ENCODE measurements at regions not wholly inside any gene's neighbourhood (a gene's known extent, or its start where the extent isn't known, plus 50 kb on each side); places are given as distances from the start of the nearest gene placed in this dataset.

GRCh38 chr10:121405953-121406352 lies 192.3 kb downstream of the FGFR2 start:
- Histone ChIP-seq H3K9me2 (ENCODE audit: low read depth, low read length) (no peaks in the 10 kb centered on the region), H3K36me3 (ENCODE audit: insufficient read depth, low read length) (no peaks in the 10 kb centered on the region), H3F3A (ENCODE audit: insufficient read depth, low read length) (no peaks in the 10 kb centered on the region), H3K4me2 (ENCODE audit: low read length) (no peak overlapping the region), H4K20me1 (ENCODE audit: insufficient read depth, low read length) (no peaks in the 10 kb centered on the region), H2AFZ (ENCODE audit: low read length) (no peak overlapping the region), H3K9me3 (ENCODE audit: low read length) (no peaks in the 10 kb centered on the region), H3K4me1 (ENCODE audit: insufficient read depth, low read length, severe bottlenecking) (no peaks in the 10 kb centered on the region), H3K4me3 (ENCODE audit: low read depth, low read length, poor library complexity, severe bottlenecking) (no peak overlapping the region), H3K27me3 (ENCODE audit: insufficient read depth, low read length) (no peaks in the 10 kb centered on the region), H3K9ac (ENCODE audit: low read length) (no peak overlapping the region), H3K79me2 (ENCODE audit: insufficient read depth, low read length) (no peaks in the 10 kb centered on the region), H3K27ac (ENCODE audit: low read depth, low read length, poor library complexity, severe bottlenecking) (no peak overlapping the region)
- TF ChIP-seq CTCF (IDR thresholded peaks at IDR 0.05; ENCODE audit: low read length) (no peak), EZH2 (IDR thresholded peaks at IDR 0.05; ENCODE audit: borderline replicate concordance, low read length) (no peak)

- Histone ChIP-seq H3K9me2 (ENCODE audit: low read depth, low read length) (no peaks in the 10 kb centered on the region), H3K36me3 (ENCODE audit: insufficient read depth, low read length) (no peaks in the 10 kb centered on the region), H2AFZ (ENCODE audit: low read length) (no peak overlapping the region), H3K27me3 (ENCODE audit: insufficient read depth, low read length) (no peaks in the 10 kb centered on the region), H3K4me1 (ENCODE audit: insufficient read depth, low read length, severe bottlenecking) (no peaks in the 10 kb centered on the region), H3K27ac (ENCODE audit: low read depth, low read length, poor library complexity, severe bottlenecking) (no peak overlapping the region), H3K9me3 (ENCODE audit: low read length) (no peaks in the 10 kb centered on the region), H3F3A (ENCODE audit: insufficient read depth, low read length) (no peaks in the 10 kb centered on the region), H3K4me3 (ENCODE audit: low read depth, low read length, poor library complexity, severe bottlenecking) (no peak overlapping the region), H3K9ac (ENCODE audit: low read length) (no peak overlapping the region), H3K79me2 (ENCODE audit: insufficient read depth, low read length) (no peaks in the 10 kb centered on the region), H4K20me1 (ENCODE audit: insufficient read depth, low read length) (no peaks in the 10 kb centered on the region), H3K4me2 (ENCODE audit: low read length) (no peak overlapping the region)
- TF ChIP-seq EZH2 (IDR thresholded peaks at IDR 0.05; ENCODE audit: borderline replicate concordance, low read length) = no peak
- TF ChIP-seq CTCF (IDR thresholded peaks at IDR 0.05; ENCODE audit: low read length) = no peak
Measured at GRCh38 chr10:121406823-121407545, 191.3 kb downstream of the FGFR2 start.

- H3K79me2 ChIP-seq (ENCODE audit: insufficient read depth, low read length) = no peaks in the 10 kb centered on the region
- H3K9me2 ChIP-seq (ENCODE audit: low read depth, low read length) = no peaks in the 10 kb centered on the region
- H2AFZ ChIP-seq (ENCODE audit: low read length) = no peak overlapping the region
- no peaks in the 10 kb centered on the region for H3K4me1 ChIP-seq (ENCODE audit: insufficient read depth, low read length, severe bottlenecking)
- no peak overlapping the region for H3K27ac ChIP-seq (ENCODE audit: low read depth, low read length, poor library complexity, severe bottlenecking)
- H3K36me3 ChIP-seq (ENCODE audit: insufficient read depth, low read length) = no peaks in the 10 kb centered on the region
- no peak overlapping the region for H3K9ac ChIP-seq (ENCODE audit: low read length)
- no peaks in the 10 kb centered on the region for H3K9me3 ChIP-seq (ENCODE audit: low read length)
- no peak overlapping the region for H3K4me3 ChIP-seq (ENCODE audit: low read depth, low read length, poor library complexity, severe bottlenecking)
- H3K27me3 ChIP-seq (ENCODE audit: insufficient read depth, low read length) = no peaks in the 10 kb centered on the region
- no peaks in the 10 kb centered on the region for H4K20me1 ChIP-seq (ENCODE audit: insufficient read depth, low read length)
- no peak overlapping the region for H3K4me2 ChIP-seq (ENCODE audit: low read length)
- TF ChIP-seq CTCF (IDR thresholded peaks at IDR 0.05; ENCODE audit: low read length) = no peak
- H3F3A ChIP-seq (ENCODE audit: insufficient read depth, low read length) = no peaks in the 10 kb centered on the region
Measured at GRCh38 chr10:121409466-121410104, 188.7 kb downstream of the FGFR2 start.
